Stimulated activated CD8-positive, alpha-beta memory T cell treated with anti-CD3 and anti-CD28 coated beads, Interleukin-7, amount 100 ng/mL, for 1 hour (primary cell): ENCODE measurements at regions not wholly inside any gene's neighbourhood (a gene's known extent, or its start where the extent isn't known, plus 50 kb on each side); places are given as distances from the start of the nearest gene placed in this dataset.
"Not testable (repeated sequence)": the region's sequence is repeated elsewhere in the genome, so short reads cannot be mapped to it uniquely, and the experiment has no call there.

Source experiments
- DNase-seq, 2 donors: peaks; one replicate each; pipeline ENCODE4 v3.0.0-alpha.2; 2020; ENCODE audit warnings: low read depth in 2 of 2

DNA sequence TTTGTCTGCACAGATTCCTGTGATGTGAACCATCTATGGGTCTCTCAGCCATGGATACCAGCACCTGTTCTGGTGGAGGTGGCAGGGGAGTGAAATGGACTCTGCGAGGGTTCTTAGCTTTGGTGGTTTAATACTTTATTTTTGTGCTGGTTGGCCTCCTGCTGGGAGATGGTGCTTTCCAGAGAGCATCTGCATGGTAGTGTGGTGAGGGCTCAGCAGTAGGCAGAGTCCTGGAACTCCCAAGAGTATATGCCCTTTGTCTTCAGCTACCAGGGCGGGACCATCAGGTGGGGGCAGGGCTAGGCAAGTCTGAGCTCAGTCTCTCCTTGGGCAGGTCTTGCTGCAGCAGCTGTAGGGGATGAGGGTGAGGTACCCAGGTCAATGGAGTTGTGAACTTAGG is 97.5 kb upstream of the TRIM2 start:
- DNase-seq = not testable (repeated sequence)

DNA sequence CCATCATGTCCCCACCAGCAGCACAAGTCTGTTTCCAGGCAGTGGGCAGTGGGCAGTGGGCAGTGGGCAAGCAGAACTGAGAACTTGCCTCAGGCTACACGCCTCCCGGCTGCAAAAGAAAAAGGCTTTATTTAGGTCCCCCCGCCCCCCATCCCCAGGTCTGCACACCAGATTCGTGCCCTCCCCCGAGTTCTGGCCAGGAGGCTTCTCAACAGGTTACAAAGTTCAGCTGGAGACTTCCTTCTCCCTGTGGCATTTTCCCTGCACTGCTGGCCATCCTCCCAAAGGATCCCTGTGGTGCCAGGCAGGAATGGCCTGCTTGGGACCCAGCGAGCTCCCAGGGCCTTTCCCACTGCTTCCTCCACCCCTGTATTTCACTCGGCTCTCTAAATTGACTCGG is 97.0 kb upstream of the TRIM2 start:
- DNase-seq = no peak

DNA sequence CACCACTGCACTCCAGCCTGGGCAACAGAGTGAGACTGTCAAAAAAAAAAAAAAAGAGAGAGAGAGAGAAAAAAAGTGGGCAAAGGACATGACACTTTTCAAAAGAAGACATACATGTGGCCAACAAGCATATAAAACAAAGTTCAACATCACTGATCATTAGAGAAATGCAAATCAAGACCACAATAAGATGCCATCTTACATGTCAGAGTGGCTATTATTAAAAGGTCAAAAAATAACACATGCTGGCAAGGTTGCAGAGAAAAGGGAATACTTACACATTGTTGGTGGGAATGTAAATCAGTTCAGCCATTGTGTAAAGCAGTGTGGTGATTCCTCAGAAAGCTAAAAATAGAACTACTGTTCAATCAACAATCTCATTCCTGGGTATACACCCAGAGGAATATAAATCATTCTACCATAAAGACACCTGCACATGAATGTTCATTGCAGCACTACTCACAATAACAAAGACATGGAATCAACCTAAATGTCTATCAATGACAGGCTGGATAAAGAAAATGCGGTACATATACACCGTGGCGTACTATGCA is 94.9 kb upstream of the TRIM2 start:
- no peak for DNase-seq

GRCh38 chr4:153110739-153111138 is 93.5 kb upstream of the TRIM2 start:
- DNase-seq = no peak

GRCh38 chr4:153111426-153112040 is 92.7 kb upstream of the TRIM2 start:
- no peak for DNase-seq

DNA sequence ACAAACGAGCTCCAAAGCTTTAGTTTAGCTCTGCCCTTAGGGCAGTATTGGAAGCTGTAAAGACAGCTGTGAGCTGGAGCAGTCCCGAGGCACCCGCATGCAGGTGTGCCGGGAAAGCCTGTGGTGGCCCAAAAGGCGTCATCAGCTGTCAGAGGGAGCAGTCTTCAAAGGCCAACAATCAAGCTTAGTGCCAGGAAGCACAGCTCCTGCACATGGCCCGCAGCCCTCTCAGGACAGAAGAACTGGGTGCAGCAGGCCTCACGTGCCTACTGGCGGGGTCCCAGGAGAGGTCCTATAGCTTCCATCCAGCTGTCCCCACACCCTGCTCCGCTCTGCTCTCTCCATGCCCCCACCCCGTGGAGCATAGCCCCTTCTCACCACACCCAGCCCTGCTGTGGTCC is 92.2 kb upstream of the TRIM2 start:
- DNase-seq = no peak

DNA sequence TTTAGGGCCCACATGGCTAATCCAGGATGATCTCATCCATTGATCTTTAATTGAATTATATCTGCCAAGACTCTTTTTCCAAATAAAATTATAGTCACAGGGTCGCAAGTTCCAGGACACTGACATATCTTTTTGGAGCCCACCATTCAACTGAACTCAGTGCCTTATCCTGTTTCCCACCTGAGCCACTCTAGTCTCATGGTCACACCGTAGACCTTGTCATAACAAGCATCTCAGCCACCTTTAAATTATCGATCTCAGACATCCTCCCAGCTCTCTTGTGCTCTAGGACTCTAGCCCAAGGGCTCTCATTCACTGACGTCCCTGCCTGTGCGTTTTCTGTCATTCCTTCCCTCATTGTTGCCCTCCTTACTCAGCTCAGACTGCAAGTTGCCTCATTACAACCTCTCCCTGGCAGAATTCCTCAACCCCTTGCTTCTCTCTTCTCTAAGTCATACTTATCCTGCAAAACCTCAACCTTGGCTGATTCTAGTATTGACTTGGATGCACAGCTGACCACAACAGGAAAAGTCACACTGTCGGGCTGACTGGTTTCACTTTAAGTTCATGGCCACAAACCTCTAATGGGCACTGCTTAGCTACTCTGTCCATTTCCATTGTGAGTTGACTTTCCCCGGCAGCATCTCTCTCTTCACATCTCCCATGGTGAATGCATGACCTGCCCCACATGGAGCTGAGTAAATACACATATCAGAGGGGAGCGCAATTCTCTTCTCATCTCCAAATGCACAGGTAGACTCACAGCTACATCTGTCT is 91.0 kb upstream of the TRIM2 start:
- no peak for DNase-seq

DNA sequence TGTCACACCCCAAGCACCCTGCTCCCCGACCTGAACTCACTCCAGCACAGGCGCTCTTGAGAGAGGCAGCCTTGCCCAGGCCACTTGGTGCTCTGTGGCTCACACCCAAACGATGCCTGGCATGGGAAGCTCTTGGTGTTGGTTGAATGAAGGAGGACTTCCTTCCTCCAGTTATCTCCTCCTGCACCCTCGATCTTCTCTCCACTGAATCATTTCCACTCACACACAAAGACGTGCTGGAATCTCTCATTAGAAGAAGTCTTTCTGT is 90.5 kb upstream of the TRIM2 start:
- DNase-seq = no peak

- no peak for DNase-seq
Measured at GRCh38 chr4:153114771-153115321, 89.4 kb upstream of the TRIM2 start.

DNA sequence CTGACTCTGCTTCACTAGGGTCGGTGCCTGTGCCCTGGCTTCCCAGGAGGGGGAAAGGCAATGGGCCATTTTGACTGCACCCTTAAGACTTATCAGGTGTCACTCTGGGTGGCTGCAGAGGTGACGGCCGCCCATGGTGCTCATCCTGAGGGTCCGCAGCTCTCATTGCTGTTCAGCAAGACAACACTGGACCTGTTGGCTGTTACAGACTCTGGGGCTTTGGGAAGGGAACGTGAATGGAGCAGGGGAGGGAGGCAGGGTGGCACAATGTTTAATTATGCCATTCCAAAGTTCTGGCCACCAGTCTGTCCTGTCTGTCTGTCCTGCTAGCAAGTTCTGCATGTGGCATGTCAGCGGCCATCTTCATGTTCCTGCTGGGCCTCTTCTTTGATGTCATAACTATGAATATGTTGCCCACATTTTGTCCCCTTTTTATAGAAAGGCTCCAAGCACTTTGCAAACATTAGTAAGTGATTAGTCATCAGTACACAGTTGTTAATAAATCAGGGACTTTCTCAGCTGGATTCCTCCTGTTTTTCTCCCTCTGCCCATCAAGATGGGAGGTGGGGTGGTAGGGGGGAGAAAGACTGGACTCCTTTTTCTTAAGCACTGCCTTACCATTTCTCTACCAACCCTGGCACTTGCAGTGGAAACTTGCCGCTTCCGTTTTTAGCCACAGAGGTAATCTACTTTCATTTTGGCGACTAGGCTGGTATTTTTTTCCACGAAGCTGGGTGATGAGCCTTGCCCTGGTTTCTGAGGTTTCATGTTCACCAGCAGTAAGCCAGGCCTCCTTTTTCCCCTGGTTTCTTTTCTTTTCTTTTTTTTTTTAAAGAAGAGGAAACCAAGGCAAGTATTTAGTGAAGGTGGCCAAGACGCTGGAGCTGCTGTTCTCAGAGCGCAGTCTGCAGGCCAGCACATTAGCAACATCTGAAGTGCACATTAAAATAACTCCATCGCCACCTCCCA is 88.6 kb upstream of the TRIM2 start:
- peak; percentile 41 to 48 for DNase-seq

DNA sequence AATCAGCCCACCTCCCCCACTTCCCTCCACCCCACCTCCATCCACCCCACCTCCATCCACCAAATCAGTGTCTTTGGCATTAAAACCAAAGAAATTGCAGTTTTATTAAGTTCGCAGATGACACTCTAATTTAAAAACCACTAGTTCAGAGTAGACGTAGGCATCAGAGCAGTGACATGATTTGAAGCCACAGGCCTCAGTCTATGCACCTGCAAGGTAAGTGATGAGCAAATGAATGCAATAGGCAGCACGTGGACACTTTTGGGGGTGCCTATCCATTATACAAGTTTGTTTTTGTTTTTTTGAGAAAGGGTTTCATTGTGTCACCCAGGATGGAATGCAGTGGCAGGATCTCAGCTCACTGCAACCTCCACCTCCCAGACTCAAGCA is 88.0 kb upstream of the TRIM2 start:
- no peak for DNase-seq

- no peak for DNase-seq
Measured at GRCh38 chr4:153116801-153117200, 87.4 kb upstream of the TRIM2 start.

GRCh38 chr4:153117554-153117953 is 86.7 kb upstream of the TRIM2 start:
- DNase-seq = no peak

DNA sequence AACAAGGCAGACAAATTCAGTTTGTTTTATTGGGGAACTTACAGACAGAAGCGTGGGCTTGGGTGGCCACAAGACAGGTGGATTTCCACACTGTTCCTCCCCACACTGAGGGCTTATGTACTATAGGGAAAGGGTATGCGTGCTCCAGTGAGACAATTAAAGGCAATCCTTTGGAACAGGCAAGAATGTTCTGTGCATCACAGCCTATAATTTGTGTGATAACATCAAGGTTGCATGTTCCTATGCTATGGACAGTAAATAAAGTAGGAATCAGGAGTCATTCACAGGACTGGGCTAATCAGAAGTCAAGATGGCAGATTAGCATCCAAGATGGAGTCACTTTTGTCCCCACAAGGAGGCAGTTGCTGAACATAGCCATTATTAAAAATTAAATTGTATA is 84.6 kb upstream of the TRIM2 start:
- no peak for DNase-seq

- no peak for DNase-seq
Measured at GRCh38 chr4:153120235-153120634, 84.0 kb upstream of the TRIM2 start.

DNA sequence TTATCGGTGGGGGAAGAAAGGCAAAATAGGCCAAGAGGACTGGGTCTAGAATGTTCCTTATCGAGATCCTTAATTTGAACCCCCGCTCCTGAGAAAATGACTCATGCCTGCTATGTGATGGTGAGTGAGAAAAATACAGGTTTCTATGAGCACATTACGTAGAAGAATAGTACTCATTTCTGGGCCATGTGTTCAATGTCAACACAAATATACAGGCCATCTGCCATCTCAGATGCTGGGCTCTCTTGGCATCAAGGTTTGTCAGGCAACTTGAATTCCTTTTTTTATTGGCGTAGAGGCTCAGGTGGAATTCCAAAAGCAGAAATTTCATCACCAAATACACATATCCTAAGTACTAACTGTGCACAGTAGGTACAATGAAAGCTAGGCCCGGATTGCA is 81.4 kb upstream of the TRIM2 start:
- no peak for DNase-seq

DNA sequence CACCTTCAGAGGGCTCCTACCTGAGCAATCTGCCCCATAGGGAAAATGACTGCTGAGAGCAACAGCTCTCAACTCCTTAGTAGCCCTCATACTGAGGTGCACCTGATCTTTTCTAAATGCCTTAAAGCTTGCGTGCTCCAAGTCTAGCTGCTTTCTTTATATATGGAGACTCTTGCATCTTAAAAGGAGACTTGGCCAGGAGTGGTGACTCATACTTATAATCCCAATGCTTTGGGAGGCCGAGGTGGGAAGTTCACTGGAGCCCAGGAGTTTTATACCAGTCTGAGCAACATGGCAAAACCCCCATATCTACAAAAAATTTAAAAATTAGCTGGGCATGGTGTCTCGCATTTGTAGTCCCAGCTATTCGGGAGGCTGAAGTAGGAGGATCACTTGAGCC is 78.1 kb upstream of the TRIM2 start:
- DNase-seq = no peak

DNA sequence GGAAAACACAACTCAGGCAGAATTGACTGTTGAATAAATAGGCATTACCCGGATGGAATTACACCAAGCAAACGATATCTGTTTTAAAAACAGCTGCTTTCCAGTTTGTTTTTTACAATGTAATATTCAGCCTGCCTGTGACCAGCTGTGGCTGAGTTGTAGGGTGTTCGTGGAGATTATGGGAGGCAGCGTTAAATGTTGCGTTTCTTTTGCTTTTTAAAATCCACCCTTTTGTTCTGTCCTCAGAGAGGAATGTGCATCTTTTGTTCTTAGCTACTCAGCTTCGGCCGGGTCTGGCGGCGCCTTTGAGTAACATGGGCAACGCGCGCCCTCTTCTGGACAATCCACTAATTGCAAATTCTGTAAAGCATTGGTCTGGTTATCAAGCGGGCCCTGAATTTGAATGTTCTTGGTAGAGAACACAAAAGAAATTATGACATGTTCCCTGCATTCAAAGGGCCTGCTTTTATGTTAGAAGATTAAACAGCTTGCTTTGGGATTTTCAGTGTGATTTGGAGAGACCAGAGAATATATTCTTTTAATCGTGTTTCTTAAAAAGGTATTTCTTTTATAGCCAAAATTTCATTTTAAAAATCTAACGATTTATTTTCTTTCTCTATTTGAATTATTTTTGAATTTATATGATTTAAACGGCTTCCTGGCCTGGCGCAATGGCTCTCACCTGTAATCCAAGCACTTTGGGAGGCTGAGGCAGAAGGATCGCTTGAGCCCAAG is 76.3 kb upstream of the TRIM2 start:
- peak; percentile 71 to 78 for DNase-seq

DNA sequence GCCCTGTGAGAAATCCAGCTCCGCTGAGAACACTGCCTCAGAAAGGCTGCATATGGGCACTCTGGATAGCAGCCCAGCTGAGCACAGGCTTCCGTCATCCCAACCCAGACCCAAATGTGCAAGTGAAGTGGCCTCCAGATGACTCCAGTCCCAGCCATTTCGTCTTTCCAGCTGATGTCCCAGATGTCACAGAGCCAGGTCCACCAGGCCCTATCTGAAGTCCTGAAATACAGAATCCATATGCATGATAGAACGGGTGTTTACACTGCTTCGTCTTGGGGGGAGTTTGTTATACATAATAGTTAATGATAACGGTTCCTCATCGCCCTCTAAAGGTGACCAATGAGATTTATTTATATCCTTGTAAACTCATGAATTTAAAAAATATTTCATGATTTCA is 72.6 kb upstream of the TRIM2 start:
- DNase-seq = no peak

- no peak for DNase-seq
Measured at GRCh38 chr4:153137159-153137558, 67.1 kb upstream of the TRIM2 start.
